B cell (primary cell): ENCODE measurements at regions not wholly inside any gene's neighbourhood (a gene's known extent, or its start where the extent isn't known, plus 50 kb on each side); places are given as distances from the start of the nearest gene placed in this dataset.

Experiments used
- EZH2 ChIP-seq: IDR thresholded peaks from 2 replicates; pipeline ENCODE4 v1.6.1; 2012; ENCODE audit warnings: borderline replicate concordance, low read depth, mild to moderate bottlenecking, moderate library complexity, low read length; ENCODE audit not compliant: insufficient read depth, poor library complexity, severe bottlenecking
- TF ChIP-seq, protein P1 (sequence below): fragments of 200-600 bp; IDR thresholded peaks from one replicate; pipeline ENCODE4 v1.8.0; 2022; ENCODE audit warnings: antibody characterized with exemption, mild to moderate bottlenecking

DNA sequence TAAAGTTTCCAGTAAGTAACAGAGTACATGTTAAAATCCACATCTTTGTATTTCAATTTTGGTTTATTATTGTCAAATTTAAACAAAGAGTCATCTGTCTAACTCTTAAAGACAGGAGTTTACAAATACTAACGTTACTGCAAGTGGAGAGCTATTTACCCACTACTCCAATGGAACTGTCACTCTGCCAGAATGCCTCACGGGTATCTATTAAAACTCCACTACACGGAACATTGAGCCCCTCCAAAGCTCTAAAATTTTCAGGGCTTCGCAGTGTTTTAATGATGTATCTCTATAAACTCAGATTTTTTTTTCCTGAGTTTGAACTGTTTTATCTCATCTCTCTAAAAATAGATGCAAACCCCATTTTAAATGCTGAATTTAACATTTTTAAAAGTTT, 388.7 kb upstream of the SEMA3A start:
- TF ChIP-seq, protein P1, sequence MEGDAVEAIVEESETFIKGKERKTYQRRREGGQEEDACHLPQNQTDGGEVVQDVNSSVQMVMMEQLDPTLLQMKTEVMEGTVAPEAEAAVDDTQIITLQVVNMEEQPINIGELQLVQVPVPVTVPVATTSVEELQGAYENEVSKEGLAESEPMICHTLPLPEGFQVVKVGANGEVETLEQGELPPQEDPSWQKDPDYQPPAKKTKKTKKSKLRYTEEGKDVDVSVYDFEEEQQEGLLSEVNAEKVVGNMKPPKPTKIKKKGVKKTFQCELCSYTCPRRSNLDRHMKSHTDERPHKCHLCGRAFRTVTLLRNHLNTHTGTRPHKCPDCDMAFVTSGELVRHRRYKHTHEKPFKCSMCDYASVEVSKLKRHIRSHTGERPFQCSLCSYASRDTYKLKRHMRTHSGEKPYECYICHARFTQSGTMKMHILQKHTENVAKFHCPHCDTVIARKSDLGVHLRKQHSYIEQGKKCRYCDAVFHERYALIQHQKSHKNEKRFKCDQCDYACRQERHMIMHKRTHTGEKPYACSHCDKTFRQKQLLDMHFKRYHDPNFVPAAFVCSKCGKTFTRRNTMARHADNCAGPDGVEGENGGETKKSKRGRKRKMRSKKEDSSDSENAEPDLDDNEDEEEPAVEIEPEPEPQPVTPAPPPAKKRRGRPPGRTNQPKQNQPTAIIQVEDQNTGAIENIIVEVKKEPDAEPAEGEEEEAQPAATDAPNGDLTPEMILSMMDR: no peak
- TF ChIP-seq EZH2: no peak
